ENCODE measurements at regions not wholly inside any gene's neighbourhood (a gene's known extent, or its start where the extent isn't known, plus 50 kb on each side); places are given as distances from the start of the nearest gene placed in this dataset.
A peak's percentile ranks its signal among the peaks of the same experiment; 100 is the strongest.

DNA sequence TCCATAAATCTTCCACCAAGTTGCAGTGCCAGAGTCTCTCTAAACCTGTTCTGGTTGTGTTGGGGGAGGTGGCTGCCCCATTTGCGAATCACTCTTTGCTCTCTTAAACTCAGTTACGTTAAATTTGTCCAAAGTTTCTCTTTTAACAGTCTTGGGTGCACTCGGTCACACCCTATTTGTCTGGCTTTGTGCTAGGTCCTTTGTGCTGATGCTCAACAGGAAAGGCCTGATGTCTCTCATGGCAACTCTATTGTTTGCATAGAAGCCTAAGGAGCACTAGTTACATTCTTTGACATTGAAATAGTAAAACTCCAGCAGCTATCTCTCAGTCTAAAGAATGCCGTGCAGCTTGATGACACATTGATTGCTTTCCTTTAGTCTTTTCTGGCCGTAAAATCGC lies 105.1 kb downstream of the TRMT11 start:
- no peak for DNase-seq

DNA sequence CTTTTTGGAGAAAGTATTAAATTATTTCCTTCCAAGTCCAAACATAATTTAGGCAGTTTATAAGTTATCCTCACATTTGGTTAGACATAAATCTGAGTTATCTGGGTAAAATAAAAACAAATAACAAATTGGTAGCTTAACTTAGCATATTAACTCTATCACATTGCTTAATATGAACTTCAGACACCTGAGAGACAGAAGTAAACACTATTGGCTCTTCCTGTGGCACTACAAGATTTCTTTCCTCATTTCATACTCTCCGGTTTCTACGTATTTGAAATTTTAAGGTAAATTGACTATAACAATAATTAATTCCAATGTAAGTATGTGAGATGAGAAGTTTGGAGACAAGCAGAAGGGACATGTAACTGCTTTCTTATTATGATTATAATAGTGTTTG lies 106.8 kb downstream of the TRMT11 start:
- DNase-seq: no peak

DNA sequence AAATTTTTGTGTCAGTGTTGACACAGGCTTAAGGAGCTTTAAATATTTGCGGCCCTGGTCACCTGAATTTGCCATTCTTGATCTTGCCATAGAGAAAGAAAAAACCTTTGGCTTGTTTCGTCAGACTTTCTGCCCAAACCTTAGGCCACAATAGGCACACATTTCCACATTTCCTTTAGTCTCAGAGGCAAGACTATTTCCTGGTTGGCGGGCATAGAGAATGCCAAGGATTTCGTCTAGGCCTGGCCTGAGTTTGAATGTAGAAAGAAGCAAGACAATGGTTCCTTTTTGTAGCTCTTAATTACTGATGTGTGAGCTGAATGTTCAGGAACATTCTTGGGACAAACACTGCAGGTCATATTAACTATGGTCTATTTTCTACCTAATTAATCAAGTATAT lies 108.1 kb downstream of the TRMT11 start:
- peak in 1 of 56 donors; percentile 25 for DNase-seq

DNA sequence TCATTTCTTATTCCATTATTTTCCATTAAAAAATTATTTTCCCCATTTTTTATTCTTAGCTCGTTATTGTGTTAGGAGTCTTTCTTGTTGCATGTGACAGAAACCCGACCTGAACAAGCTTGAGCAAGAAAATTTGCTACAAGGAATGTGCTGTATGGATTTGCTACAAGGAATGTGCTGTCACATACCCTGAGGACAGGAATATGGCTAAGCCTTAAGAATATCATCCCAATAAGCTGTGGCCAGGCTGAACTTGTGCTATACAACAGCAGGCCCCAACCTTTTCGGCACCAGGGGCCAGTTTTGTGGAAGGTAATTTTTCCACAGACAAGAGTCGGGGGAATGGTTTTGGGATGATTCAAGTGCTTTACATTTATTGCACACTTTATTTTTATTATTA lies 114.0 kb downstream of the TRMT11 start:
- no peak for DNase-seq

DNA sequence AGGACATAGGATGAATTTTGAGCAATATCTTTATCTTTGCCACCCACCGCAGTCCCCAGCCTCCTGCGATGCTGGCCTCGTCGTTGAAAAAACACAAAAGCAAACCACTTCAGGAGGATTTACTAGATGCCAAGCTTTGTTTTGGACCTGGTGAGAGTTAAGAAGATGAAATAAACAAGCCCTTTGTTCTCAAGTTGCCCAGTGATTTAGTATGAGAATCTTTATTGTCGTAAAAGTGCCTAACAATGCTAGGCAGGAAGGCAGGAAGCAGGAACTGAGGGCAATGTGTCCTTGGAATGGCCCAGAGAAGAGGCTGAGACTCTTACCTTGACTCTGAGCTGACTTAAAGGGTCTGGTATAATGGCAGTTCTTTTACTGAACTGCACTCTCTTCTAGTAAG lies 116.0 kb downstream of the TRMT11 start:
- DNase-seq: no peak

DNA sequence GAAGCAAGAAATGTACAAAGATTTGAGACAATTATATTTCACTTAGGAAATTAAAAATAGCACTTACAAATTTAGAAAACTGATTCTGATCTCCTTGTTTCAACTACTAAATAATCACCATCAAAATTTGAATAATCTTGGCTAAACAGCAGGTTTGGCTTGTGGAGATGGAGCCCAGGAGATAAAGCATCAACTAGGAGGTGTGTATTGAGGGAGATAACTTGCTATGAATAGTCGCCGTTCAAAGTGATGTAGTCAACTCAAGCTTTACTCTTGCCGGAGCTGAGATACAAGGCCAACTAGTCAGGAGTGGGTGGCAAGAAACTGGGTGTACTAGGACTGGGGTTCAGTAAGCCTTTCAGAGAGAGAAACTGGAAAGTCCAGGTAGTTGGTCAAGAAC lies 117.7 kb downstream of the TRMT11 start:
- DNase-seq: no peak

DNA sequence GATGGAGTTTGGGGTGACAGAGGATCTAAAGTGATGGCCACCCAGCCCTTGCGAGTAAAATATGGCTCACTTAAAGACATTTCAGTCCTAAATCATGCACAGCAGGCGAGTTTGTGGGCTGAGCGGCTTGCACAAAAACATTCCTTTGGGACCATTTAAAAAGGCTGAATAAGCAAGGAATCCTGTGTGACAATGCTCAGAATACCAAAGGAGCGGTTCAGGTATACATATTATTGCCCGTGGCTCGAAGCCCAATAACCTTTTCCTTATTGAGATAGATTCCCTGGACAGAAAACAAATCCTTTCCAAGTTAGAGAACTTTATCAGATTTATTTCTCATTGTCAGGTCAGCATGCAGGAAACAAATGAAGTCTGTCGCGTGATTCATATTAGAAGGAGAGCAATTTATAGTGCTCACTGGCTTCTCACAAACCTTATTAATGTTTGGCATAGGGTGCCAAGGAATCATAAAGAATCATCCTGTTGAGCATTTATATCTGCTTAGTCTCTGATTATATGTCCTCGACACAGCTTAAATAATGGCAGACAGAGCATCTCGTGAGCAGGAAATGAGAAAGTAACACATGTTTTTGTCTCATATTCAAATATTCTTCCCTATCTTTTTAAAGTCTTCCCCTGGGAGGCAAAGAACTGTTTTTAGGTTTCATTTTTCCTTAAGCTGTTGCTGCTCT lies 121.3 kb downstream of the TRMT11 start:
- DNase-seq: peak in 1 of 56 donors; percentile 4

DNA sequence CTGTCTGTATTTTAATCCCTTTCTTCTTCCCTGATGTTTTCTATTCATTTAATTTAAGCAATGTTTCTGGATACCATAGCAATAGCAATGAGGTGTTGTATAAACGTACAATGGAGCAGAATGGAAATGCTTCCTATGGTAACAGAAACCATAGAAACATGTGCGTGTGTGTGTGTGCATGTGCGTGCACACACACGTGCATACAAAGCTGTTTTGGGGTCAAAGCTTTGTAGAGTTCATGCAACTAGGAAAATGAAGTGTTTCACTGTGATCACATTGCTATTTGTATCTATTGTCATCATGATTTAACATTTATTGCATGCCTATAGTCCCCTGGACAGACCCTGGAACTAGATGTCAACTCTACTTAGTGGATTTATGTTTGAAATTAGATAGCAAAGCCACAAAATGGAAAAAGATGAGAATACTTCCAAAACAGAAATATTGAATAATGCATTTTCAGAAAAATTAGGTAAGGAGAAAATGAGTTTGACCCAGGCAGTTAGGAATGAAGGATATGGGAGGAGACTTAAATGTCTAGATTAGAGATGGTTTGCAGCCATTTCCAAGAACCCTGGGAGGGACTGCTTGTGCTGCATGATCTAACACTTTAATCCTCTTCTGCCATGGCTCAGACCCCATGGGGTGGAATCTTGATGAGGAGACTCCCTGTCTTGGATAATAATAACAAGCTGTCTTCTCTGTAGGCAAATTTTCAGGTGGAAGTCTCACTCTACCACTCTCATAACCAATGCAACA lies 124.4 kb downstream of the TRMT11 start:
- no peak for DNase-seq

DNA sequence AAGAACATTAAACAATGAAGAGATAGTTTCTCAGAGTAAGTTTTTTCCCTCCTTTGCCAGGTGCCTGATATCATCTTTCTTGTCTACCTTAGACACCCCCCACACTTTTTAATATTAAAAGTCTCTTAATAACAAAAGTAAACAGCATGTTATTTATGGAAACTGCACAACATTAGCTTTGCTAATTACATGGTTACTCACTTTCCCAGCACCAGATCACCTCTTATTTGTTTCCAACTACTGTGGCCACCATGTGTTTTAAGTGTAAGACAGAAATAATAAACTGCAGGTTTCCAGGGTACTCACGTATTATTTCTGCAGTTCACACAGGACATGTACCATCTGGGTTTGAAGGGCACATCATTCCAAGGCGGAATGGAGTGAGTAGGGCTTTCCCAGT lies 125.0 kb downstream of the TRMT11 start:
- DNase-seq: no peak

DNA sequence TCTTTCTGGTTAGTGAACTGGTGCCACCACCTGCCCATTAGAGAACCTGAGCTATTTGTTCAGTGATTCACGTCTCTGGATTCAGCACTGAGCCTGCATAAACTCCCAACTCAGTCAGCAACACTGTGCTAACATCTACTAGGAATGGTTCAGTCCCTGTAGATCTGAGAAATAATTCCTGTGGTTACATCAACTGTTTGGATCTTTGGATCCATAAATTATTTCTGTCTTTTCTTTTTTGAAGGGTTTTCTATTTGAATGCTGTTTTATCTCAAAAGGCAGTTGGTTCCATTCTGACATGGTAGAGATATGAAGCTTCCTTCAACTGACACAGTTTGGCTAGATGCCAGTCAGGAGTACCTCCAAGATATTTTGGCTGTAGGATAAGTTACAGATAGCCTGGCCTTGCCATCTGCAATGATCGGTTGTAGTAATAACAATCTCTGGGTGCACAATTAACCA lies 125.9 kb downstream of the TRMT11 start:
- no peak for DNase-seq

DNA sequence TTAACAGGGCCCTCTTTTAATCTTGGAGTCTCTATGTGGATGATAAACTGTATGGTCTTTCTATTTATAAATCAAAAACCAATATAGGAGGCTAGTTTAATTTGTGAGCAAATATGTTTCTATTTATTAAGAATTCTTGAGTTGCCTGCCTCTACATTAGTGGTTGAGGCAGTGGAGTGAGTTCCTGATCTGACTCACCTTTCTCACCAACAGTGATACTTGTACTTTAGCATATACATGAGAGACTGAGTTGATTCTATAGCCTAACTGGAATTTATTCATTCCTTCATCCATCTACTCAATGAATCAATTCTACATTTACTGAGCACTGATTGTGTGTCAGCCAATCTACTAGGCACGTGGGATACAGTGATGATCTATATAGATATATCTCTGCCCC lies 126.9 kb downstream of the TRMT11 start:
- DNase-seq: no peak

DNA sequence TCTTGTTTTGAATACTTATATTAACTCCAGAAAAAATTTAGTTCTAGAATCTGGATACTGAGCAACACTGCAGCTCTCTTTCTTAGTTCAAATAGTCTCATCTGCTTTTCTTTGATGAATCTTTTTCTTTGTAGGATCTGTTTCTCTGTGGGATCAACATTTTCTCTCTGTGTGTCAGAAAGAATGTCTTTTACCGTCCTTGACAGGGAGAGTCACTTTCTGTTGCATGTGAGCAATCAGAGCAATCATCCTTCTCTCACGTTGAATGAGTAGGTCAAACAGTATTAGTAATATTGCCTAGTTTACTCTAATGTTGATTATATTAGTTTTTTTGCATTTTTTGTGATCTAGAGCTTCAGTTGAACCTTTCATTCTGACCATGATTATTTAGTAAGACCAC lies 130.9 kb downstream of the TRMT11 start:
- DNase-seq: no peak

DNA sequence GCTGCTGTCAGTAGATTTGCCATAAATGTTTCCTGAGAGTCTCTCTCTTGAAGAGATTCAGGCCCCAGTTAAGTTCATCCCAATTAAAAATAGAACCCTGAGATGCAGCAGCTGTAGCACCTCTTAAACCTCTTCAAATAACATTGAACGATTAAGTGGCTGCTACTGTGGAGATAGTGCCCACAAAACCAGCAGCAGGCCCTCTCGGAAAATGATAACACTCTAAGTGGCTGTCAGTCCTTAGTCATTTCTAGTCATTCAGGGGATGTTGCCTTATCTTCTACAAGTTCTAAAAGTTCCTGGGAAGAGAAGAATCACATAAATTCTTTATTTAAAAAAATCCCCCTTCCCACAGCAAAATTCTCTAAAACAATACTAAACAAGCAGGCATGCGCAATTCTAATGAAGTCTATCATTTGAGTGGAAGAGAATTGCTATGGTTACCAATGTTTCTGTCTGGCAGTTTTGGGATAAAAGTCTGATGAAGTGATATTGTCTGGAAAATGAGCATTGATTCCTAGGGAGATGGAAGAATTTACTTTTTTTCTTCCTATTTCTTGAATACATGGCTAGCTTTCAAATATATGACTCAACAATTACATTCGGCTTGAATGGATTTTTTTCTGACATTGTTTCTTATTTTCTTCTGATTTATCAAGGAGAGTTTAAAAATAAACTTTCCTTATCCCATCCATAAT lies 131.9 kb downstream of the TRMT11 start:
- DNase-seq: no peak

DNA sequence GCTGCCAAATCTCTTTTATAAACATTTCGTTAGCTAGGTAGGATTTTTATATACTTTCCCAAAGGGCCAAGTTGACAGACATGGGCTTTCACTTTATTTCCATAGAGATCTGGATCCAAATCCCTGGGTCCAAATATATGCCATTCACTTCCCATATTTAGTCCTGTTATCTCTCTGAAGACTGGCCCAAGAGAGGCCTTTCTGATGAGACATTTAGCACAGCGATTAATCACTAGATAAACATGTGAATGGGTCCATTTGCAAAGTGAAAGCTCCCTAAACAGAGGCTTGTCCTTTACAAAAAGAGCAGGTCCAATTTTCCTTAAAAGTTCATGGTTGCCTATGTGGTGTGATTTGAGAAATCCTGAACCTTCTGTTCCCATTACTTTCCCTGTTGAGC lies 132.6 kb downstream of the TRMT11 start:
- DNase-seq: no peak

DNA sequence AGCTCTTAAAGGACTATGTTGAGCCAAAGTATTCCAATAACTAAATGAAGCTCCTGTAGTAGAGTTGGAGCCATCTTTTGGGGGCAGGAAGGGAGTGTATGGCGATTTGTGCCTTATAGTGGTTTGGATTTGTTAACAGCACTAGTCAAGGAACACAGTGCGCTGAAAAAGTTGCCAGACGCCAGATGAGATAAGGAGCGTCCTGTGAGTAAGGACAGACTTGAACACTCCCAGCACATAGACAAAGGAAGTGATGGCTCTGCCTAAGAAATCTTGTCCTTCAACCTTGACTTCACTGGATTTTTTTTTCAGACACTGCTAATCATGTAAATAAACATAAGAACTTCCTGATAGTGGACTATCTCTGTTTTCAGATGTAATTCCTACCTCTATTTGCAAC lies 136.9 kb downstream of the TRMT11 start:
- DNase-seq: no peak

DNA sequence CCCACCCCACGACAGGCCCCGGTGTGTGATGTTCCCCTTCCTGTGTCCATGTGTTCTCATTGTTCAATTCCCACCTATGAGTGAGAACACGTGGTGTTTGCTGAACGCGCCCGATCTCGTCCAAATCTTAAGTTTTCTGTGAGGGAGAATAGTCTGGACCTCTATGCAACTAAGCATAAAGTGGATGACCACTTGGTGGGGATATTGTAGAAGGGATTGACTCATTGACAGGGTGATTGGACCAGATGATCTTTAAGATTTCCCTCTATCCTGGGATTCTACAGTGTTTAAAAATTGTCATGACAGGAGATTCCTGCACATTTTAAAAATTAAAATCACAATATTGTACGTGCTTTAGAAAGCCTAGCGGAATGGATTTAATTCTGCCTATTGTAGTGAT lies 141.3 kb downstream of the TRMT11 start:
- DNase-seq: no peak

DNA sequence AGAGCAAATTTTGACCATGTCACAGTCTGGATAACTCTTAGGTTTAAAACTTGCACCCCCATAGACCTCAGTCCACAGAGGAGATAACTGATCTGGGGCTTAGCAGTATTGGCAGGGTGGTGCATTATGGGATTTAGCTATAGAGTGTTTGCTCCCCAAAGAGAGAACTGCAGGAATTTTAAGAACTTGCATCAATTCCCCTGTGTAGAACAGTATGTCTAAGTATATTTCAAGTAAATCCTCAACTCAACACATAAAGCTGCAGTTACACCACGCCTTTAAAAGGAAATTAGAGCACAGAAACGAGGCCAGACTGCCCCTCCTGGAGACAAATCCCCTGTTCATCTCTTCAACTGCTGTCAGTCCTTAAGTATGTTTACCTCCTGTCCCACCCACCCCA lies 144.9 kb downstream of the TRMT11 start:
- DNase-seq: no peak

DNA sequence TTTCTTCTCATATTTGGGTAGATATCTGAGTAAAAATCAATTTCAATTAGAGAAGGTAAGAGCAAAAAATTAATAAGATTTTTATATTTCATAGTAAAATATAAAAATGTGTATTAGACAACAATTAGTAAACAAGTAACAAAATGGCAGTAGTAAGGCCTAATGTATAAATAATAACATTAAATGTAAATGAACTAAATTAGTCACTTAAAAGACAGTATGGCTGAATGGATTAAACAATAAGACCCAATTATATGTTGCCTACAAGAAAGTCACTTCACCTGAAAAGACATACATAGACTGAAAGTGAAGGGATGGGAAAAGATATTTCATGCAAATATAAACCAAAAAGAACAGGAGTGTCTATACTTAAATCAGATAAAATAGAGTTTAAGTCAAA lies 147.6 kb downstream of the TRMT11 start:
- DNase-seq: no peak

DNA sequence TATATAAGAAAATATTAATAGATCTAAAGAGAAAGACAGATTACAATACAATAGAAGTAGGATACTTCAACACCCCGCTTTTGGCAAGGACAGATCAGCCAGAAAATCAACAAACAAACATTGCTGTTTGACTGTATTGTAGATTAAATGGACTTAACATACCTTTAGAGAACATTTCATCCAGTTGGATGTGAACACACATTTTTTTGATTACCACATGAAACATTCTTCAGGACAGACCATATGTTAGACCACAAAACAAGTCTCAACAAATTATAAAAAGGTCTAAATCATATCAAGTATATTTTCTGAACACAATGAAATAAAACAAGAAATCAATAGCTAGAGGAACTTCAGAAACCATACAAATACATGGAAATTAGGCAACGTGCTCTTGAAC lies 148.2 kb downstream of the TRMT11 start:
- DNase-seq: no peak

DNA sequence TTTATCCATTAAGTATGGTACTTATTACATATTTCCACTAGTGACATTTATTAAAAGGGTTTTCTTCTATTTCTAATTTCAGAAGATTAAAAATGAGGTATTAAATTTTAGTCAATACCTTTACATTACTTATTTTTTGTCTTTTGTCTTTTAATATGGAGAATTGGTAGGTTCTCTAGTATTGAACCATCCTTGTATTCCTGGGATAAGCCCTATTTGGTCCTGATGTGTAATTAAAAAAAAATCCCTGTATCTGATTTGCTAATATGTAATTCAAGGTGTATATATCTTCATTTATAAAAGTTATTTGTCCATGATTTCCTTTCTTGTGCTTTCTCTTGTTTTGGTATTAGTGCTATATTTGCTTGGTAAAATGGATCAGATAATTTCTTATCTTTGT lies 153.7 kb downstream of the TRMT11 start:
- no peak for DNase-seq

DNA sequence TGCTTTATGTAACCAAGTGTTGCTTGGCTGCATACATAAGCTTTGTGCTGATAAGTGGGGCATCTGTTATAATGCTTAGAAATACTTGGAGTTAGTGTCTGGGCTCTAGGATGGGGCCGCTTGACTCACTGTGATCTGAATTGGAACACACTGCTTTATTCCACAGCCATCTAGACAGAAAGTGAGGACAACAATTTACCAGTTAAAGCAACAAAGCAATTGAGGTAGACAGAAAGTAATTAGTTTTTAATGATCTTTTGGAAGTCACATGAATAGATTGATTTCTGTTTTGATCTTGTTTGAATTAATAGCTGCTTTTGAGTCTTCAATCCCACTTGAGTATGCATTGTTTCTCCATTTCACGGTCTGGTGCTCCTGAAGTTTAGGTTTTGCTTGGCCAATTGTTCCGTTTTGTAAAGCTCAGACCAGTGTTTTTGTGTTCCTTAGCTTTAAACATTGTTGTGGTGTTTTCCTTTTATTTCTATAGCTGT lies 157.5 kb downstream of the TRMT11 start:
- DNase-seq: peak in 8 of 56 donors; percentile 2 to 36 (median 8)

DNA sequence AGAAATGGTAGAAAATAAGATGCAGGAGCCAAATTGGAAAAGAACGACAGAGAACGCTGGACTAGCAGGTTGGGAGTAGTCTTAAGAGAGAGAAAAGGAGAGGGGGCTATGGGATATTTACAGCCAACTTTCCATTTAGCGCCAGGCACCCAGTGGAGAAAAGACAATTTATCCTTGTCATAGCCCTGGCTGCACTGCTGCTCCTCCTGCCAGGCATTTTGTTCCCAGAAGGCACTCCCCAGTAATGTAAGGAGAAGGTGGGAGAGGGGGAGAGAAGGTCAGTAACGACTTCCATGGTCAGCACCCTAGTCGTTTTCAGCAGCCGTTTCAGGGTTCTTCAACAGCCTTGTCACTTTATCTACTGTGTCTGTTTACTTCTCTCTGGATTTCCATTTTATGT lies 159.0 kb downstream of the TRMT11 start:
- no peak for DNase-seq
